Uterus (tissue), 3 donors: ENCODE measurements at regions not wholly inside any gene's neighbourhood (a gene's known extent, or its start where the extent isn't known, plus 50 kb on each side); places are given as distances from the start of the nearest gene placed in this dataset.
A peak's percentile ranks its signal among the peaks of the same experiment; 100 is the strongest.
"Not testable (repeated sequence)": the region's sequence is repeated elsewhere in the genome, so short reads cannot be mapped to it uniquely, and the experiment has no call there.

ENCODE experiments used
- DNase-seq, 2 donors: peaks; one replicate each; pipeline ENCODE4 v3.0.0-alpha.2; 2019 to 2020
- H3K27ac ChIP-seq, 2 donors: fragments of 200-600 bp; sonication (generic); 1 replicate in 1 of 2; 2 replicates in 1 of 2; pipeline ENCODE4 v1.5.1; 2016 to 2018
- H3K27me3 ChIP-seq, 2 donors: fragments of 200-600 bp; sonication (generic); one replicate each; pipeline ENCODE4 v1.5.1; 2018 to 2019; ENCODE audit warnings: control low read depth in 1 of 2
- H3K36me3 ChIP-seq, 2 donors: fragments of 200-600 bp; sonication (generic); one replicate each; pipeline ENCODE4 v1.5.1; 2019; ENCODE audit warnings: control low read depth in 1 of 2
- H3K4me1 ChIP-seq, 2 donors: fragments of 200-600 bp; sonication (generic); one replicate each; pipeline ENCODE4 v1.5.1; 2018 to 2019; ENCODE audit warnings: control low read depth in 1 of 2
- H3K4me3 ChIP-seq, 2 donors: fragments of 200-600 bp; sonication (generic); 1 replicate in 1 of 2; 2 replicates in 1 of 2; pipeline ENCODE4 v1.5.1; 2018 to 2019; ENCODE audit warnings: mild to moderate bottlenecking in 1 of 2
- H3K9me3 ChIP-seq, 2 donors: fragments of 200-600 bp; sonication (generic); one replicate each; pipeline ENCODE4 v1.5.1; 2019; ENCODE audit warnings: control low read depth in 1 of 2
- POLR2A ChIP-seq, 2 donors: fragments of 450-650 bp; IDR thresholded peaks; one replicate each; pipeline ENCODE4 v1.6.1; 2016; ENCODE audit warnings: antibody characterized with exemption in 2 of 2, mild to moderate bottlenecking in 1 of 2, moderate library complexity in 1 of 2
- intact Hi-C: fragments of 100-400 bp; cut with DNase I; formaldehyde crosslinking; loops from one replicate; pipeline ENCODE4 v1.15.1; 2023; ENCODE audit warnings: low total_unique reads
- TF ChIP-seq, protein P1 (sequence below), 4 experiments: fragments of 200-600 bp in 2 of 4; fragments of 450-650 bp in 2 of 4; sonication (generic) in 2 of 4; IDR thresholded peaks; one replicate each; pipeline ENCODE4 v1.5.1; 2016 to 2019; ENCODE audit warnings: antibody characterized with exemption in 4 of 4, mild to moderate bottlenecking in 2 of 4, moderate library complexity in 1 of 4
- donor health status: DM: yes; HTN: yes; CAD: no.

DNA sequence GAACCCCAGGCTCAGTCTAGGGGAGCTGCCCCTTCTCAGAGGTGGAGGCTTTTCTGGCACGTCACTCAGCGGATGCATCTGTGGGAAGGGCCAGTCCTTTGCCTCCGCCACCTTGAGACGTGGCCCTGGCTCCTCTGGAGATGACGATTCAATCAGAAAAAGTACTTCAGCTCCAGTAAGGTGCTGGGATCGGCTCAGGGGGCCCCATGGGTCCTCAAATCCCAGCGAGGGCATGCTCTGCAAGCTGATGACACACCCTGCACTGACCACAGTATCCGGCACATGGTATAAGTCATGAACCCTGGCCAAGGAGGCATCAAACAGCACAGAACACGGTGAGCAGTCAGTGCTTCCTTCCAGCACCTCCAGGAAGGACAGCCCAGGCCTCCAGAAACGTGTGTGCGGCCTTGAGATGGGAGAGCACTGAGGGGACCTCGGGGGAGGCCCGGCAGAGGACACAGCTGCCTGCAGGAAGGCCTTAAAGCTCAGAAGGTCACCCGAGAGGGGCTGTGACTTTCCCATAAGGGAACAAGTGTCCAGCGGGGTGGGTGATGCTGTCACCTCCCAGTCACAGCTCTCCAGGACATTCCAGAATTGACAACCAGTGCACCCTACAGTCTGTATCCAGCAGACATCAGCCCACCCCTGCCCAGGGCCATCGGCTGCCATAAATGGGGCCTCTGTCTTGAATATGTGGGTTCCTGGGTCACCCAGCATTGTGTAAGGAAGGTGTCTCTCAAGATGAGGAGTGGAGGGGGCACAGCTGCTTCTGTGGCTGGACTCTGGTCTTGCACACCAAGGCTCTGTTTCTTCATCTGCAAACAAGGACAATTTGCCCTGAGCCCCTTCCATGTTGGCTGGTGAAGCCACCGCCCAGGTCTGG is 205.8 kb downstream of the NDUFA10 start:
- Histone ChIP-seq H3K9me3 (no peaks in the 10 kb centered on the region), H3K36me3 (no peaks in the 10 kb centered on the region), H3K4me1 (no peaks in the 10 kb centered on the region), H3K27ac (no peak overlapping the region), H3K4me3 (no peak overlapping the region), H3K27me3 (no peaks in the 10 kb centered on the region)
- TF ChIP-seq POLR2A (IDR thresholded peaks at IDR 0.05) = no peak
- TF ChIP-seq, protein P1, sequence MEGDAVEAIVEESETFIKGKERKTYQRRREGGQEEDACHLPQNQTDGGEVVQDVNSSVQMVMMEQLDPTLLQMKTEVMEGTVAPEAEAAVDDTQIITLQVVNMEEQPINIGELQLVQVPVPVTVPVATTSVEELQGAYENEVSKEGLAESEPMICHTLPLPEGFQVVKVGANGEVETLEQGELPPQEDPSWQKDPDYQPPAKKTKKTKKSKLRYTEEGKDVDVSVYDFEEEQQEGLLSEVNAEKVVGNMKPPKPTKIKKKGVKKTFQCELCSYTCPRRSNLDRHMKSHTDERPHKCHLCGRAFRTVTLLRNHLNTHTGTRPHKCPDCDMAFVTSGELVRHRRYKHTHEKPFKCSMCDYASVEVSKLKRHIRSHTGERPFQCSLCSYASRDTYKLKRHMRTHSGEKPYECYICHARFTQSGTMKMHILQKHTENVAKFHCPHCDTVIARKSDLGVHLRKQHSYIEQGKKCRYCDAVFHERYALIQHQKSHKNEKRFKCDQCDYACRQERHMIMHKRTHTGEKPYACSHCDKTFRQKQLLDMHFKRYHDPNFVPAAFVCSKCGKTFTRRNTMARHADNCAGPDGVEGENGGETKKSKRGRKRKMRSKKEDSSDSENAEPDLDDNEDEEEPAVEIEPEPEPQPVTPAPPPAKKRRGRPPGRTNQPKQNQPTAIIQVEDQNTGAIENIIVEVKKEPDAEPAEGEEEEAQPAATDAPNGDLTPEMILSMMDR (IDR thresholded peaks at IDR 0.05) = no peak
- intact Hi-C loops = no loop called here
- DNase-seq = no peak

- intact Hi-C loops = no loop called here
- no peak overlapping the region for H3K4me3 ChIP-seq
- TF ChIP-seq, protein P1 (IDR thresholded peaks at IDR 0.05) = no peak
- no peak for TF ChIP-seq POLR2A (IDR thresholded peaks at IDR 0.05)
- no peak for DNase-seq
- no peaks in the 10 kb centered on the region for H3K9me3 ChIP-seq
- no peaks in the 10 kb centered on the region for H3K36me3 ChIP-seq
- no peaks in the 10 kb centered on the region for H3K4me1 ChIP-seq
- no peak overlapping the region for H3K27ac ChIP-seq
- no peaks in the 10 kb centered on the region for H3K27me3 ChIP-seq
Observed at GRCh38 chr2:239818531-239819011, 206.6 kb downstream of the NDUFA10 start.

DNA sequence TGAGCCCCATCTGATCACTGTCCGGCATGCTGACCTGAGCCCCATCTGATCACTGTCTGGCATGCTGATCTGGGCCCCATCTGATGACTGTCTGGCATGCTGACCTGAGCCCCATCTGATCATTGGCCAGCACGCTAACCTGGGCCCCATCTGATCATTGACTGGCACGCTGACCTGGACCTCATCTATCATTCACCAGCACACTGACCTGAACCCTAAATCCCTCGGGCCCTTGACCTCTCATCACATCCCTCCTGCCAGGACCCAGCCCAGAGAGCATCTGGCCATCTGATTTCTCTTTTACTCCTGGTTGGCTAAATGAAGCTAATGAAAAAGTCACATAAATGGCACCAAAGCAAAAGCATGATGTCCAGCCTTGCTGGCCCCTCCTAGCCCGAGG is 207.1 kb downstream of the NDUFA10 start:
- TF ChIP-seq POLR2A (IDR thresholded peaks at IDR 0.05) = no peak
- TF ChIP-seq, protein P1 (IDR thresholded peaks at IDR 0.05) = no peak
- intact Hi-C loops = no loop called here
- H3K36me3 ChIP-seq = no peaks in the 10 kb centered on the region
- no peak for DNase-seq
- H3K4me1 ChIP-seq = peaks cover 0 to 2% of the 10 kb centered on the region in 2 donors
- H3K27me3 ChIP-seq = no peaks in the 10 kb centered on the region
- H3K9me3 ChIP-seq = no peaks in the 10 kb centered on the region
- H3K27ac ChIP-seq = no peak overlapping the region
- H3K4me3 ChIP-seq = no peak overlapping the region

DNA sequence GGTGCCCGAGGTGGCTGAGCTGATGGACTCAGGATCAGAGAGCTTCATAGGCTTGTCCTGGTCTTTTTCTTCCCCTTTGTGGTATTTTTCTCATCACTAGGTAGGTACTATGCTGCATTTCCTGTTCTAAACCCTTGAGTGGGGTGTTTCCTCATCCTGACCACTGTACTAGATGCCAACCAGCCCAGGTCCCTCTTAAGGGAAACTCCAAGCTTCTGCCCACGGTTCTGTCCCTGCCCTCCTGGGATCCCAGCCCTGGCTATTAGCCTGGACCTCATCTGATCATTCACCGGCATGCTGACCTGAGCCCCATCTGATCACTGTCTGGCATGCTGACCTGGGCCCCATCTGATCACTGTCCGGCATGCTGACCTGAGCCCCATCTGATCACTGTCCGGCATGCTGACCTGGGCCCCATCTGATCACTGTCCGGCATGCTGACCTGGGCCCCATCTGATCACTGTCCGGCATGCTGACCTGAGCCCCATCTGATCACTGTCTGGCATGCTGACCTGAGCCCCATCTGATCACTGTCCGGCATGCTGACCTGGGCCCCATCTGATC is 207.6 kb downstream of the NDUFA10 start:
- intact Hi-C loops, H3K36me3 ChIP-seq, H3K27me3 ChIP-seq, H3K4me3 ChIP-seq, H3K4me1 ChIP-seq, H3K27ac ChIP-seq, H3K9me3 ChIP-seq: not testable (repeated sequence)
- DNase-seq = peak in 1 of 2 donors; percentile 11

DNA sequence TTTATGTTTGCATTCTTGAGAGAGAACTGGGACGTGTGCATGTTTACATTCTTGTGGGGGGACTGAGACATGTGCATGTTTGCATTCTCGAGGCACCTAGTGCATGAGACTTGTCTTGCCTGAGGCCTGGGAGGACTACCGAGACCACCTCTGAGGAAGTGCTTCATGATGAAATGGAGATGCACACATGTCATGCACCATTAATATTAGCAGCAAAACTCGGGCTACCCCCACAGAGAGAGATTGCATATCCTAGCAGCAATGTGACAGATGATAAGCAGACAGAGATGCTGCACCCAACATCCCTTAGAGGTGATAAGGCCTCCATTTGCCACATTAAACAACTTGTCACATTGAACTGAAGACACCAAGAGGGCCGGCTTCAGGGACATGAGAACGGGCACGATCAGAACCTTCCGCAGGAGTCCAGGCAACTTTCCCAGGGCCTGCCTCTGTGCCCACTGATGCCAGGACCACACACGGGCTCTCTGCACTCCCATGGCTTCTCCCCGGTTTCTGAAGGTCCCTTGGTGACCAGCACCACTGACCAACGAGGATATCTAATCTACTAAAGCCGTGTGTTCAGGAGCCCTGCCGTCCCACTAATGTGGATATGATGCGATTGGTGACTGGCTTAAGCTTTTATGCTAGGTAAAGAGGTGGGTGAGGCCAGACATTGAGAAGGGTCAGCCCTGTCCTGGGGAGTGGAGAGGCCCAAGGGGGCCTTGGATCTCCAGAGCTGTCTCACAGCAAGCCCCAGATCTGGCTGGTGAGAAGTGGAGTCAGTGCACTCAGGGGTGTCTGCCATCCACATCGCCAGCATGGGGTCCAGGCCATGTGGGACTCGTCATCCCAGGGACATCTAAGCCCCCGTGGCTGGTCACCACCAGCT is 208.3 kb downstream of the NDUFA10 start:
- intact Hi-C loops = no loop called here
- Histone ChIP-seq H3K9me3 (no peaks in the 10 kb centered on the region), H3K36me3 (no peaks in the 10 kb centered on the region), H3K27me3 (no peaks in the 10 kb centered on the region), H3K4me3 (no peak overlapping the region), H3K27ac (no peak overlapping the region), H3K4me1 (peaks cover 0 to 4% of the 10 kb centered on the region in 2 donors)
- DNase-seq = peak in 1 of 2 donors; percentile 10
- no peak for TF ChIP-seq POLR2A (IDR thresholded peaks at IDR 0.05)
- TF ChIP-seq, protein P1 (IDR thresholded peaks at IDR 0.05) = no peak
